ENCODE measurements at regions not wholly inside any gene's neighbourhood (a gene's known extent, or its start where the extent isn't known, plus 50 kb on each side); places are given as distances from the start of the nearest gene placed in this dataset.
"Not testable (repeated sequence)": the region's sequence is repeated elsewhere in the genome, so short reads cannot be mapped to it uniquely, and the experiment has no call there.

DNA sequence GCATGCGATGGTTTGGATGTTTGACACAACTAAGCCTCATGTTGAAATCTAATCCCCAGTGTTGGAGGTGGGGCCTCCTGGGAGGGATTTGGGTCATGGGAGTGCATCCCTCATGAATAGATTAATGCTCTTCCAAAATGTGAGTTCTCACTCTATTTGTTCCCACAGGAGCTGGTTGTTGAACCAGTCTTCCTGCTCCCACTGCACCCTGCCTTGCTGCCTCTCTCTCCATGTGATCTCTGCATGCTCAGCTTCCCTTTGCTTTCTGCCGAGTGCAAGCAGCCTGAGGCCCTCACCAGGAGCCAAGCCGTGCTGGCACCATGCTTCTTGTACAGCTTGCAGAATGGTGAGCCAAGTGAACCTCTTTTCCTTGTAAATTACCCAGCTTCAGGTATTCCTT is 206.8 kb downstream of the VAPA start:
- DNase-seq (ENCODE audit: low read depth) = no peak

DNA sequence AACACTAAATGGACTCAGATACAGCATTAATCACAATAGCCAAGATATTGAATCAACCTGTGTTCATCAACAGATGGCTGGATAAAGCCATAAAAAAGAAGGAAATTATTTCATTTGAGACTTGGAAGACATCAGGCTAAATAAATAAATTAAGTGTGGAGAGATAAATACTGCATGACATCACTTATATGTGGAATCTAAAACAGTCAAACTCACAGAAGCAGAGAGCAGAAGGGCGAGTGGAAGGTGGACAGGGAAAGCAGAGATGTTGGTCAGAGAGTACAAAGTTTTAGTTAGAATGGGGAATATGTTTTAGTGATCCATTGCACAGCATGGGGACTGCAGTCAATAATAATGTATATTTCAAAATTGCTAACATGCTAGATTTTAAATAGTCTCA is 207.2 kb downstream of the VAPA start:
- DNase-seq (ENCODE audit: low read depth) = no peak

DNA sequence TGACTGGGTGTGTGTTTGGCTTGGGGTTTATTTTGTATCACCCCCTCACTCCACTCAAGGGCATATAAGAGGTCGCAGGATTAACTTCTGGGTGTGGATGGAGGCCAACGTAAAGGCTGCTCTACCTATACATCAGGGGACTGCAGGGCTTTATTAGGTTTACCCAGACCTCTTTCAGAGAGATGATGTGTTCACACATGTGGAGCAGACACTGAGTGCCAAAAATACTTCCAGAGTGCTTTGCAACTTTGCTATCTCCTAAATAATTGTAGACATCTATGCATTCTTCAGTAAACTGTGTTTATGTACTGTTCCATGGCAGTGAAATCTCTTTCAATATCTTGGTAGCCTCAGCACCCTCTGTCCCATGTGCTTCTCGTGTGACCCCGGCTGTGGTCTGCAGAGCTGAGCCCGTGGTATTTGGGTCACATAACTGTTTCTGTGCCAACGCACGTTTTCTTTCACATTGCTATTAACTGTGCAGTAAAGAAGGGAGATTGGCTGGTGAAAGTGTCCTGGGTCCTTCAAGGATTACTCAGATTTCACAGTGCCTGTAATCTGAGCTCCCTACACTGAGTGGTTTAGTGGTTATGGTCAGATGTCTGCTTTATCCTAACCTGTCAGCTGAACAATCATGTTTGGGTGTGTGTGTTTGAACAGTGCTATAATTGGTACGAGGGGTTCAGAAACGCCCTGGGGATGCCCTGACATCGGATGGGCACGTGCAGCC is 208.1 kb downstream of the VAPA start:
- no peak for DNase-seq (ENCODE audit: low read depth)

DNA sequence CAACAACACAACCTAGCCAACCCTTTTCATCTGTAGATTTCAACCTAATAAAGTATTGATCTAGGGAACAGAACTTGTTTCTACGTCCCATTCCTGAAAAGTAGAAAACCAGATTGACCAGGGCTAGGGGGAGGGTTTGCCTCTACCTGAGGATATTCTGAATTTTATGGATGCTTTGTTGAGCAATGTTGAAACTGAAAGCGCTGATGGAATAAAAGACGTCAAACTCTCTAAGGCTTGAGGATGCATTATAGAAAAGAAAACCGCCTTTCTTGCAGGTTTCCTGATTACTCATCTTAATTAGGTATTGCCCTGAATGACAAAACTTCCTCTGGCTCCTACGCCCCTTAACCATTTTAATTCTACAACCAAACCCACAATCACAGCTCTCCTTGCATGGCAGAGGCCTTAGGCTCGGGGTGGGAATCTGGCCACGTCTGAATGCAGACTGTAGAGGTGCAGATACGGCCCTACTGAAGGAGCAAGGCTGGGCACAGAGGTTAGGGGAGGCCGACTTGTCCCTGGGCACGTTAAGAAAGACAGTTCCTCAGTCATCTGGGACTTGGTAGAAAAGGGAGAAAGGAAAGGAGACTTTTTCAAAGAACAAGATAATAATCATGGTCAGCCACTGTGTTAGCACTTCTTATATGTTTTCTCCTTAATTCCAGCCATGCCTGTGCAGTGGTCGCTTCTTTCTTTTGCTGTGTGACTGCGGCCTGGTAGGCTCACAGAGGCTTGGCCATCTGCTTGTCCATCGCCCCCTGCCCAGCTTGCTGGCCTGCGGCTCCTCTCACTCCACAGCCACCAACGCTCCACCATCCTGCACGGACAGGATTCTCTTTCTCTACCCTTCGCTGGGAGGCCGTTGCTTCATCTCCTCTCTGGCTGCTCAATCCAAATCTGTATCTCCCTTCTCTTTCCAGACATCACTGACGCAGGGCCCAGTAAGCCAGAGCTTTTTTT is 209.5 kb downstream of the VAPA start:
- no peak for DNase-seq (ENCODE audit: low read depth)

DNA sequence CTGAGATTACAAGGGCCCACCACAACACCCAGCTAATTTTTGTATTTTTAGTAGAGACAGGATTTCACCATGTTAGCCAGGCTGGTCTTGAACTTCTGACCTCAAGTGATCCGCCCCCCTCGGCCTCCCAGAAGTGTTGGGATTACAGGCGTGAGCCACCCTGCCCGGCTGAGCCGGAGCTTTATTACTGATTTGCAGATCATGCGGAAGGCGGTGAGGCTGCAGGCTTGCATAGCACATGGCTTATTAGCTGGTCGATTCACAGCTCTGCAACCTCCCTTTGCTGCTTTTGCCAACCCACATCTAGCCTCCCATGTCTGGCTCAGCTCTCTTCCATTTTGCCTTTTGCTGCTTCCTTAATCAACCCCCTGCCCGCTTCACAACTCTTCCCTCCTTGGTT is 210.3 kb downstream of the VAPA start:
- DNase-seq (ENCODE audit: low read depth) = no peak

DNA sequence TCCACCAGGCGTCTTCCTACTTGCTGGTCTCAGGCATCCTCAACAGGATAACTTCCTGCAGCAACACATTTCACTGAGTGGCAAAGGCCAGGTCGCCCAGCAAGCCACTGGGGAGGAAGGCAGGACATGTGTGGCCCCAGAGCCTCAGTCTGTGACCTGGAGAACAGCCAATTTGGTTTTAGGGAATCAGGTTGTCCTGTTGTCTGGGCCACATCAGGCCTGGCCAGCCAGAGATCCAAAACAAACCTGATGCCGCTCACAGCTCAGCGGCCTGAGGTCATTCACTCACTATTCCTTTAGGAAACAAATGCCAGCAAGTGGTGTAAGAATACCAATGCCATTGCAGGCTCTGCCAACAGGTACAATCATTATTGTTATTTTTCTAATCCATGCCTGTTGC is 210.7 kb downstream of the VAPA start:
- DNase-seq (ENCODE audit: low read depth) = no peak

DNA sequence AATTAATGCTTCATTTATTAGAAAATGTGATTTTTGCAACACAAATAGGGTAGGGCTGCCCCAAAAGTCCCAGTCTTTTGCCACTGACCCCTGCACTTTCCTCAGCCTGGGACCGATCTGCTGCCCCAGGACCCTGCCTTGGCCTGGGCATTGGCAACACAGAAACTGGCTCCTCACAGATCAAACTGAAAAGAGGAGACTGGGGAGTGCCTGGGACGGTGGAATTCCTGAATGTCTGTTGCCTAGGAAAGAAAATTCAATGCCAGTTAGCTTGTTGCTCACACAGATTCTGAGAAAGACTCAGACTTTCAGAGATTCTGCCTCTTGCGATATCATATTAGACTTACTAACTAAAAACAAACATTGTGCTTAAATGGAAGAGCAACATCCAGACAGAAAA is 211.2 kb downstream of the VAPA start:
- DNase-seq (ENCODE audit: low read depth) = no peak

DNA sequence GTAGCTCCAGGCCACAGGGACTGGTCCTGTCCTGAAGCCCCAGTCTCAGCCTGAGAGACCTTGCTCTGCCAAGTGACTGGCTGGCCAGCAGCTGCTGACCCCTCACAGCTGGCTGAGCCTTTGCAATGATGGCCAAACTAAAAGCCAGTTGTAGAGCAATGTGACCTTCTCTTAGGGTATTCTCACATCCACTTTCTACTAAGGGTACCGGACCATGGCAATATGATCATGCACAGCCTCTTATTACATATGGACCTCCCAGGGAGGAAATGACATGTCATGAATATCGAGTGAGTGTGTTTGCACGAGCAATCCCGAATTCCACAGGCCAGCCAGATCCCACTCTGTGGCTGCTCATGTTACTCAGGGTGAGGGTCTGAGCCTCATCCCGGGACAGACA is 213.9 kb downstream of the VAPA start:
- no peak for DNase-seq (ENCODE audit: low read depth)

DNA sequence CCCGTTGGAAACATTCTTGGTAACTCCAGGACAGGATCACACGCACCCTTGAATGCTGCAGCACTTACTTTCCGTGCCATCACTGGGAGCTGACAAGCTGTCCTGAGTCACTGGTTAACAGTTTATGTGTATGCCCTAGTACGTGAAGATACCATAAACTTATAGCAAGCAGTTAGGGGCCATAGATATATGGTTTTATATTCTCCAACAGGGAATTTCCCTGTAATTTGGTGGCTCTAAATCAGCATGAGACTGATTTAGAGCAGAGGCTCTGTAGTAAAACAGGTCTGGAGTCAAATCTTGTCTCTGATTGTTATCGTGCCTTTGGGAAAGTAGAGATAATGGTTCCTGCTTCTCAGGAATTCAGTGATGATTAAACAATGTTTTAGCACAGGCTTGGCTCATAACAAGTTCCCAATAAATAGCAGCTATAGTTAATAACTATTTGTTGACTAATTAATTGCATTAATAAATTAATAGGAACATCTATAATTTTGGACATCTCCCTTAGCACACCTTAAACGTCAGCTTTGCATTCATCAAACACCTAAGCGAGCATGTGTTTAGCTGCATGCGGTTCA is 215.2 kb downstream of the VAPA start:
- no peak for DNase-seq (ENCODE audit: low read depth)

DNA sequence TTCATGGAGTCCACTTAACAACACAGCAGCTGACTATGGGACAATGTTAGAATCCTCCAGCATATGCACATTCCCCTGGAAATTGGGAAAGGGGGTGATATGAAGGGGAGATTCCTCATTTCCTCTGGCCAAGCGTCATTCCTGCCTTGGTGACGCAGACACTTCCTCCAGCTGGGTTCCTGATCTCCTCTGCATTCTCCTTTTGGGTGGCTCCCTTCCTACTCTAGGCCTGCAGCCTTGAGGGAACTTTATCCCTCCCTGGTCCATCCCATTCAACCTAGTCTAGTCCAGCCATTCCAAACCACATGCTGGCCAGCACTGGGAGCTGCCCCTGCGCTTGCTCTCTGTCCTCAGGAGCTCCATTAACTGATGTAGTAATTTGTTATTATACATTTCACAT is 216.8 kb downstream of the VAPA start:
- DNase-seq (ENCODE audit: low read depth) = no peak

DNA sequence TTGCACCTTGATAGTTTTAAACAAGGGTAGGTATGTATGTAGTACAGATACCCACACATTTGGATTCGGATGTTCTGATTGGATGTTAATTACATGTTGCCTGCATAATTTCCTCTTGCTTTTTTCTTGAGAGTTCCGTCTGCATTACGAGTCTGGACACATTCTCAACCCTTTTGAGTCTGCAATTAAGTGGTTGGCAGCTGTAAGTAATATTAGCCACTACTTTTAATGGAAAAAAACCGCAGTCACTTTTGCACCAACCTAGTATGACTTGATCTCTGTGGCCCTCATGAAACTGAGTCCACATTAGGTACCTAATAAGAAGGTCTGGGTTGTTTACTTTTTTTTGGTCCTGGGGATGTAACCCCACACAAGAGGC is 217.3 kb downstream of the VAPA start:
- DNase-seq (ENCODE audit: low read depth) = no peak

DNA sequence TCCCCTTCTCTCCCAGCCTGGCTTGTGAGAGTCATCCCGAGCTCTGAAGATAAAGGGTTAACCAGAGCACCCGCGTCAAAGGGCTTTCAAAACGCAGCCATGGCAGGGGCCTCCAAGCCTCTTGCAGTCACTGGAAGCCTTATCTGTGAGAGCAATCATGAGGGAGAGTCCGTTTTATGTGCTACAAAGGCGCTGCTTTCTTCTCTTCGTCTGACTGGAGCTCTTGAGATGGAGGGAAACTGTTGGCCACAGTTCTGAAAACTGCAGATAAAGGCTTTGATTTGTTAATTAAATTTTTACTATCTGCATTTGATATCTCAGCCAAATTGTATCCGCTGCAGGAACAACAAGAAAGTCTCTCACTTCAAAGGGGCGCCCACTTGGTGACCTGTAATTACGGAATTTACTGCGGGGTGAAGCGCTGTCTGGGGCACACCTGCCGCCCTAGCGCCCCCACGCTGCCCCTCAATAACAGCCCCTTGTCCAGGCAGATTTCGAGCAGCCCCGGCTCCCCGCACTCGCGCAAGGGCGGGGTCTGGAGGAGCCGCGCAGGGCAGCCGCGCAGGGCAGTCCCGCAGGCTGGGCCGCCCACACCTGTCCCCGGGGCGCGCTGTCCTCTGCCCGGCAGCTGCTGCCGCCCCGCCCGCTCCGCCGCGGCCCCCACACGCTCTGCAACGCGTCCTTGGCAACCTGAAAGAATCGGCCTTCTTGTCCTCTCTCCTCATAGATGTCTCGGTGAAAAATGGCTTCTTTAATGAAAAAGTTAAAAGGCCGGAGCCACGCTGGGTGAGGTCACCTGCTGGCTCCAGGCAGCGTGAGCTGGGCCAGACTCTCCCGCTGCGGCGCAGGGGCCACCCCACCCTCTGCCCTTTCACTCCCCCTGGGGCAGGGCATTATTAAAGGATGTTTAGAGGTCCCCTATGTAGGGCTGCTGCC is 217.9 kb downstream of the VAPA start:
- DNase-seq (ENCODE audit: low read depth) = no peak

DNA sequence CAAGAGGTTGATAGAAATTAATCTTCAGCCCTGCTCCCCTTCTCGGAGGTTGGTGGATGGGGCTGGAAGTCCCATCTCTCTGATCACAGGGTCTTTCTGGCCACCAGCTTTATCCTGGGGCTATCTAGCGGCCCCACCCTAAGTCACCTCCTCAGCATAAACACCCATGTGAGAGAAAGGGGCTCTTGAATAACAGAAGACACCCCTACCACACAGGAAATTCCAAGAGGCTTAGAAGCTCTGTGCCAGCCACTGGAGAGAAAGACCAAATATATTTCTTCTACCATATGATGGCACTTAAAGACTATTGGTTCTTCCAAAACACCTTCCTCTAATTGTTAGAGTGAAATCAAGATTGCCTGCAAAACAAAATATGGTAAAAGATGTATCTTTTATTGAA is 219.7 kb downstream of the VAPA start:
- no peak for DNase-seq (ENCODE audit: low read depth)

DNA sequence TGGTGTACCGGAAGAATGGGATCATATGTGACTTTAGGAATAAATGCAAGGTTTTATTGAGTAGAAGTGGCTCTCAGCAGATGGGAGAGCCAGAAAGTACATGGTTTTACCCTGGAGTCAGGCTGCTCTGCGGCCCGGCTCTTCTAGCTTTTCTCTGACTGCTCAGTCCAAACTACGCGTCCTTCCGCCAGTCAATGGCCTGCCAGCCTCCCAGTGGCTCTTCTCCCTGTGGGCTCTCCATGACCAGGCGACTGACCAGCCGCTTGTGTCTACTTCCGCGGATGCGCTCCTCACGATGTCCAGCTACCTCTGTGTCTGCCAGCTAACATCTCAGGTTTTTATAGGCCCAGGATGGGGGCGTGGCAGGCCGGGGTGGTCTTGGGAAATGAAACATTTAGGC is 220.4 kb downstream of the VAPA start:
- DNase-seq (ENCODE audit: low read depth) = no peak

DNA sequence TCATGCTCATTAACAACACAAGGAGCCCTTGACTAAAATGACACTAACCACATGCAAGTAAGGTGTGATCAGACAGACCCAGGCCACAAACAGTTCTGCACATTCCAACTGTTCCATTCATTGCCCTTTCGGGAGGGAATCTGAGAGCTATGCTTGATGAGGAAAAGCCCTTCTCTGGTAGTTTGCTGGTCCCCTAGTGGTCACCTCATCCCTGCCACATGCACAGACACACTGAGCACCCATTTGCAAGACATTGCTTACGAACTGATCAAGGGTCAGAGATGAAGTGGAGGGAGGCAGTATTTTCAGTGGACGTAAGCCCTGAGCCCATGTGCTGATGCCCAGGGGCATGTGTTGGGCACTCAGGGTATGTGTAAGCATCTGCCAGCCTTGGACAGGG is 220.9 kb downstream of the VAPA start:
- not testable (repeated sequence) for DNase-seq (ENCODE audit: low read depth)

DNA sequence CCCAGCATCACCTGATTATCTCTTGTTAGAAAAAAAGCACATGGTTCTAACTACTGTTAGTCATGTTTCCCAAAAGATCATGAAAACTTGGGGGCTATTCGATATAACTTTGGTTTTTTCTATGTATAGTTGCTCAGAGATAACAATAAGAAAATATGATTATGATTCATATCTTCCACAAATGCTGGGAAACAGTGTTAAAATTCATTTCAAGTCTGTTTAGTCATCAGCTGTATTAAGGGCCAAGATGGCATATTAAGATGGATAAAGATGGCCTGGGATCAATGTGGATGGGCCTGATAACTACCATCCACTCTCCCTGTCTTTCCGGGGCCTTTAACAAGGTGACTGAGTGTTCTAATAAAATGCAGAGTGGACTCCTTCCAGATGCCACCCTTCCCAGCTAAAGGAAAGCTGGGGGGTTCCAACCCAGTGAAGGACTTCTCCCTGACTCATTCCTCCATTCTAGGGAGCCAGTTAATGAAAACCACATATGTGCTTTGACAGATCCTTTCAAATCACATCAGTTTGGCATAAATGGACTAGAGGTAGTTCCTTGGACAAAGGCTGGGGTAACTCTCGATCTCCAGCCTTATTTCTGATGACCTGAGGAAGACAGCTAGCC is 221.6 kb downstream of the VAPA start:
- no peak for DNase-seq (ENCODE audit: low read depth)

DNA sequence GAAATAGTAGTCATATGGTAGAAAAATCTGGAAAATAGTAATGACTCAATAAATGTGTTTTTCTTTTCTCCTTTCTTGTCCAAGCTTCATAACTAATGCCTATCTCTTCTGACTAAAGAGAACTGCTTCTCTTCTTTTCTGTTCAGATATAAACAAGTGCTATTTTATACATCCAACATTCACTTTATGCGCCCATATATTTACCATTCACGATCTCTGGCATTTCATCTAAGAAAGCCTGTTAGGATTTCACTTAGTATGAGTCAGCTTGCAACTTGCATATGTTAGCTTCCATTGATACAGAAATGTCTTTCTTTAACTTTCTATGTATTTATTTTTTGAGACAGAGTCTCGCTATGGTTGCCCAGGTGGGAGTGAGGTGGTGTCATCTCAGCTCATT is 224.9 kb downstream of the VAPA start:
- DNase-seq (ENCODE audit: low read depth) = no peak

DNA sequence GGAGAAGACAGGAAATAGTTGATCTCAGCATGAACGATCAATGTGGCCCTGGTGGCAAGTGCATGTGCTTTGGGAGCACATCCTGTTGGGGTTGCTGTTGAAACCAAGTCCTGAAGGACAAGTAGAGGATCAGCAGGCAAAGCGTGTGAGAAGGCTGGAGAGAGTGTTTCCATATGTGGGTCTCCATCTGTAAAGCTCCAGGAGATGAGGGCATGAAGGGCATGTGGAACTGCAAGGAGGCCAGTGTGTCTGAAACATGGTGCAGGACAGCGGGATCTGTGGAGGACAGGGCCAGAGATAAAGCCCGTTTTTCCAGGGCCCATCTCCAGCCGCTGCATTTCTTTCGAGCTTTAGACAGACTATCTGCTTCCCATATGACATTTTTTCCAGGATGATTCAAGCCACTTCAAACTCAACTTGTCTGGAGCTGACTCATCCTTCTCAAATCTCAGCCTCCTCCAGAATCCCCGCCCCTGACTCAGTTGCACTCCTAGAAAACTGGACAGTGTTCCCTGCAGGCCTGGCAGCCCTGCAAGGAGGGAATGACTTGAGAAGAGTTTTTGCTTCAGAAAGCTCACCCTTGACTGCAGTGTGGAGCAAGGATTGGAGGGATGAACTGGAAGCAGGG is 226.1 kb downstream of the VAPA start:
- DNase-seq (ENCODE audit: low read depth) = no peak

DNA sequence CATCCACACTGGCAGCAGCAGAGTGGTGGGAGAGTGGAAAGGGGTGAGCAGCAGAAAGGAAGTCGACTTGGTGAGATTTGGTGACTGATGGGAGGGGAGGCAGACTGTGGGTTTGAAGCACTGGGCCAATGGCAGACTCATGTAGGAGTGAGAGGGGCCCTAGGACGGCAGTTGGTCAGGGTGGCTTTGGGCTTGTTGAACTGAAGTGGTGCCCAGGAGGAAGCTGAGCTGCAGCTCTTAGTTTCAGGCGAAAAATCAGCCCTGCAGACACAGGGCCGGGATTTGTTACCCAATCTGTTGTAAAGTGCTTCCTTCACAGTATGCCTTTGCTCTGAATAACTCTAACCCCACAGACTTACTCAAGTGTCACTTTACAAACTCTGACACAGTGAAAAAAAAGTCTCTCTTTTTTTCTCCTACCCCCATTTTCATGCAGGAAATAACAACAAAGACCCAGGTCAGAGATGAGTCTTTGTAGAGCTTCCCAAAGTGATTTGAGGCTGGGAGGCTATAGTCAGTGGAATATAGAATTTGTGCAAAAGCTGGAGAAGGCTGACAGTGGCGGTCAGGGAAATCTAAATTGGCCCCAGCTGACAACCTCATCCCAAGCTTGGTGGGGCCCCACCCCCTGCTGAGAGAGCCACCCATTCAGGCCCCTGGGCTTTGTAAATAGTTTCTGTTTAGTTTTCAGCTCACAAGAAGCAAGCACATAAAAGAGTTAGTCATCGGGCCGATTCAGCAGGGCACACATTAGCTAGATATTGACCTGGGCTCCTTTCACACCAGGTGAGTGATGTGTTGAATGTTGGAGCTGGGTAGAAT is 226.9 kb downstream of the VAPA start:
- DNase-seq (ENCODE audit: low read depth) = no peak

DNA sequence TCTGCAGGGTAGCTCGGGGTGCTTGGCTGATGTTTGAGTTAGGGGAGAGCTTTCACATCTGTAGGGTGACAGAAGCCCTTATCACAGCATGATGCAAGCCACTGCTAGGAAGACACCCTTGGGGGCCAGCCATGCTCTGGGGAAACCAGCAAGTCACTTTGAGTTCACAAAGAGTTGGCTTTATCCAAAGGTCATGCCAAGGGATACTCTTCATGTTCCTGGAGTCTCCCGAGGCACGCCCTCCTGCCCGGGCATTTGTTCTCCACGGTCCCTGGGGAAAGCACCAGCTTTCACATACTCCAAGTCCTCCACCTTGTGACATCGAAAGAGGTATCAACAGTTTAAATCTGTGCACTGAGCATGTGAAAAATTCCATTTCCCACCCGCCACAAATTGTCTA is 227.7 kb downstream of the VAPA start:
- DNase-seq (ENCODE audit: low read depth) = no peak

Data from stimulated activated CD8-positive, alpha-beta memory T cell treated with anti-CD3 and anti-CD28 coated beads, Interleukin-4, amount 100 ng/mL, for 24 hours (primary cell).